ENCODE measurements at regions not wholly inside any gene's neighbourhood (a gene's known extent, or its start where the extent isn't known, plus 50 kb on each side); places are given as distances from the start of the nearest gene placed in this dataset.

DNA sequence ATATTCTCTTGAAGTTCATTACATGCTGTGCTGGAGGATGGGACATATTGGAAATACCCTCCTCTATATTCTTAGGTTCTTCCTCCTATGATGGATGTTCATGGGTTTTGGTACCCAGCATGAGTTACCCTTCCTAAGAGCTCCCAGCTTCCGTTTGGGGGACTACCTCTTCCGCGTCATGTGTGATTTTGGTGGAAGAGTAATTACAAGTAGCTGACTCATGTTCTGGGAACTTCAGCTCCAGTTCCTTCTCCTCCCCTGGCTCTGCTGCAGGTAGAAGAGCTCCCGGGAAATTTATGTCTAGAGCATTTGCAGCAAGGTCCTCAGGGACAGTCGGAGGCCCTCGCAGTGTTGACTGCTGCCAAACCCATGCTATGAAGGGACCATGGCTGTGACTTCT lies 208.8 kb upstream of the IL12A start:
- DNase-seq: no peak

DNA sequence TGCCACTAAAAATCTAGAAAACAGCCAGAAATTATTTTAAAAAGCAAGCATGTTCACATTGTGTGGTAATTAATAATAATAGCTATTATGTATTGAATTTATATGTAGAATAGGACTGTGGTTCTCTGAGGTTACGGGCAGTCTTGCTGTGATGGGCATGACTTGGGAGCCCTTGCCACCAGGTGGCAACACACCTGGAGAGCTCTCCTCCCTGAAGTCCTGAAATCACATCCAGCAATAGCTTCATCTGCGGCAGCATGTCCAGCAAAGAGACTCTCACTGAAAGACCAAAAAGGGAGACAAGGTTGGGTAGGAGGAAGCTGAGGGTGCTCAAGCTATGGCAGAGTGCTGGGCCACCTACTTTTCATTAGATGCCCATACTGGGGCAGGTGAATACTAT lies 206.8 kb upstream of the IL12A start:
- no peak for DNase-seq

- peak; percentile 28 for DNase-seq
Observed at GRCh38 chr3:159782724-159783421, 205.8 kb upstream of the IL12A start.

- no peak for DNase-seq
Observed at GRCh38 chr3:159783780-159784742, 204.6 kb upstream of the IL12A start.

DNA sequence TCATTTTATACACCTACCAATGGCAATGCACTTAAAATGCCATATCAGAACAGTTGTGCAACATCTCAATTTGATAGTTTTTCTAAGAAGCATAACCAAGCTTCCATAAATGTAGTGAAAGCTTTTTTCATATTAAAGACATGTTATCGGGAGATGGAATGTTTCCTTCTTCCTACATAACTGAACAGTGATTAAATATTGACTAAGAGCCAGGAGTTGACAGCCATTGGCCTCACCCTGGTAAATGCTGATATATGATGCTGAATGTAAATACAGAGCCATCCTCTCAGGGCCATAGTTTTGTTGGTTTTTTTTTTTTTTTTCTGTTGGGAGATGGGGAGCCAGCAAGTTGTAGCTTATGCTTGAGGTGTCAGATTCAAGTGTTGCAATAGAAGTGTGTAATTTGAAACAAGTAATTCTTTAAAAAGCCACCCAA lies 203.3 kb upstream of the IL12A start:
- DNase-seq: peak; percentile 20

GRCh38 chr3:159786489-159787177 lies 202.0 kb upstream of the IL12A start:
- DNase-seq: no peak

- peak; percentile 11 for DNase-seq
Observed at GRCh38 chr3:159787178-159787574, 201.5 kb upstream of the IL12A start.

DNA sequence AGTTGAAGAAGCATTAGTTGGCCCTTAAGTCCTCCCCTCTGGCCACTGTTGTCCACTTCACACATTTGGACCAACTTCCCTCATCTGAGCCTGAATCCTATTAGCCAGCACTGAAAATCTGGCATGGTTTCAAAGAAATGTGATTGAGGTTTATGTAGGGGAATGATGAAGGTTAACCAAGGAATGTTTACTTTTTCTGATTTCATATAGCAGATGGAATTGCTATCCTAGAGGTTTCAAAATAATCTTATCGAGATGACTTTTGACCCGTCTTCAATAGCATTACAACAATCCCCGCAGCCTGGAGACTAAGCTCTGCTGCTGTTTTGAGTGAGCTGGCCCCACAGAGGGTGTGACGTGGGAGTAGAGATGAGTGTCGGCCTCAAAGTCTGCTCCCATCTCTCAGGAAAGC lies 200.8 kb upstream of the IL12A start:
- DNase-seq: no peak

- no peak for DNase-seq
Observed at GRCh38 chr3:159788291-159788690, 200.3 kb upstream of the IL12A start.

GRCh38 chr3:159789017-159789416 lies 199.6 kb upstream of the IL12A start:
- no peak for DNase-seq

DNA sequence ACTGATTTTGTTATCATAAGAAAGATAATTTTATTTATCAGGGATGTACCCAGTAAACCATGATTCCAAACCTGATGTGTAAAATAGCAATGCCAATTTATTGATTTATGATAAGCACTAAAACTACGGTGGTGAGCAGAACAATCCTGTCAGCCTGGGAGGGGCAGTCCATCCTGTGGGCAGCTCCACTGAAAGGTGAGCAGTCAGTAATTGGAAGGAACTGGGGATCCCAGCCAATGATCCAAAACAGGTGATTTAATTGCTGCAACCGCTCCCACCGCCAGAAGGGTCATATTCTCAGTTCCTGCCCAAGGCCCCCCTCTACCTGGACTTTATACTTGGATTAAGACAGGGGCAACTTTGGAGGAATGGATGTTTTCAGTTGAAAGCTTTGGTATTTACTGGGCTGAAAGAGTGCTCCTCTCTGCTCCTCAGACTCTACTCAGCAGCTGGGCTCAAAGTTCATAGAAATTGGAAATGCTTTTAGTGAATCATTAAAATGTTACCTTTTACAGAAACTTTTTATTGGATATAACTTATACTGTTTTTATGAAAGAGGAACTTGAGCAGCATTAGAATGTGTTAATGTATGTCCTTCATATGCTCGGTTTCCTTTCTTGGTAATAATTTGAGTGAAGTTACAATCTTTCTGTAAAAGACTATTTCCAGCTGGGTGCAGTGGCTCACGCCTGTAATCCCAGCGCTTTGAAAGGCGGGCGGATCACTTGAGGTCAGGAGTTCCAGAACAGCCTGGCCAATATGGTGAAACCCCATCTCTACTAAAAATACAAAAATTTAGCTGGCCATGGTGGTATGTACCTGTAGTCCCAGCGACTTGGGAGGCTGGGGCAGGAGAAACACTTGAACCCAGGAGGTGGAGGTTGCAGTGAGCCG lies 198.6 kb upstream of the IL12A start:
- no peak for DNase-seq

DNA sequence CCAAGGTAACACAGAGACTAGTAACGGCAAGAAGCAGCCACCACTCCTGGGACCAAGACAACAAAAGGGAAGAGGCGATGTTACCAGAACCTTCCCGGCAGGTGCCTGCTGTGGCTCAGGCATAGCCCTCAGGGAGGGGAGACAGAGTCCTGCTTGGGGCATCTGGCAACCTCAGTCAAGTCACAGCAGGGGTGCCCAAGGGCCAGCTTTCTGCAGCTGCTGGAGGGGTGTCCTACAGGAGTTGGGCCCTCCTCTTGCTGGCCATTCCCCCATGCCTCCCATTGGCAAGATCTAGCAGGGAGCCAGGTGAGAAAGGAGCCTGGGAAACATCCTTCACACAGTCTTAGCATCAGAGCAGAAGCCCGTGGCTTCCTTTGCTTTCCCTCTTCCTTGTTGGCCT lies 197.3 kb upstream of the IL12A start:
- no peak for DNase-seq

DNA sequence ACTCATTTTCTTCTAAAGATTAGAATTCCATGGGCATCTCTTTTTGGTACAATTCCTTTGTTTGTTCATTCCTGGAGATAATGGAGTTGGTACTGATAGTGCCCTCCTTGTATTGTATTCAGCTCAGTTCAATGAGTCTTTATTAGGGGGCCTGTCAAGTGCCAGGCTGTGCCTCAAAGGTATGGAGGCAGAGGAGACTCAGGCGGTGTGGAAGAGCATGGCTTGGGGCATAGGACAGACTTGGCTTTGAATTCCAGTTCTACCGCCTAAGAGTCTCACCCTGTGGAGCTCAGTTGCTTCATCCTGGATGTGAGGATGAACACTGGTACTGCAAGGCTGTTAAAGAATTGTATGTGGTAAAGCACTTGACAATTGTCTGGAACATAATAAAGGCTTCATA lies 196.6 kb upstream of the IL12A start:
- no peak for DNase-seq

DNA sequence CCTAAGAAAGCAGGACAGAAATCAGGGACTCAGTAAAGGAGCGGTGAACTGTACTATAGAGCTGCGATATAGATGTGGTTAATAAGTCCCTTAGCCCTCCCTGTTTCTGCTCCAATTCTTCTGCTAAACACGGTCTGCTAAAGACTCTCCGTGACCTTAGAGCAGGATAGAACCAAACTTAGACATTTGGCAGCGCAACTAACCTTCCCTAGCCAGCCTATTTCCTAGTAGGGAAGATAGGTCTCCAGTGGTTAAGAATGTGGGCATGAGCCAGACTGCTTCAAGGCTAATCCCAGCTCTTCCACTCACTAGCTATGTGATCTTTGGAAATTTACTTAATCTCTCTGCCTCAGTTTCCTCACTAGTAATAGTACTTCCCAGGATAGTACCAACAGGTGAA lies 193.6 kb upstream of the IL12A start:
- no peak for DNase-seq

GRCh38 chr3:159795681-159796175 lies 192.9 kb upstream of the IL12A start:
- DNase-seq: no peak

GRCh38 chr3:159796226-159796625 lies 192.4 kb upstream of the IL12A start:
- DNase-seq: no peak

GRCh38 chr3:159796744-159797143 lies 191.9 kb upstream of the IL12A start:
- DNase-seq: no peak

DNA sequence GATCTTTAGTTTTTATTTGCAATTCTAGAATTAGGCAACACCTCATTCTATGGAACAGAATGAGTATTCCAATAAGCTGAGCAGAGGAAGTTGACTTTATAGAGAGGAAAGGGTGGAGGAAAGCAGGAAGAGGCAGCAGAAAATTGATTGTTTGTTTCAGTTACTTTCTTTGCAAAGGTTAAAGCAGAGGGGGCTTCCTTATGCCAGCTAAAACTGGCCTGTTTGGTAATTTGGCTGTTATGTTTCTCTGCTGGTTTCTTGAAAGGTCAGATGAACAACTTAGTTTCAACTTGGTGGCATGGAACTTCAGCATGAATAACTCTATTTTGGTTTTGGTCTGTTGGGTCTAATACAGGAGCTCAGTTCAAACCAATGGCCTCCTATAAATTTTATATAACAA lies 190.9 kb upstream of the IL12A start:
- no peak for DNase-seq

DNA sequence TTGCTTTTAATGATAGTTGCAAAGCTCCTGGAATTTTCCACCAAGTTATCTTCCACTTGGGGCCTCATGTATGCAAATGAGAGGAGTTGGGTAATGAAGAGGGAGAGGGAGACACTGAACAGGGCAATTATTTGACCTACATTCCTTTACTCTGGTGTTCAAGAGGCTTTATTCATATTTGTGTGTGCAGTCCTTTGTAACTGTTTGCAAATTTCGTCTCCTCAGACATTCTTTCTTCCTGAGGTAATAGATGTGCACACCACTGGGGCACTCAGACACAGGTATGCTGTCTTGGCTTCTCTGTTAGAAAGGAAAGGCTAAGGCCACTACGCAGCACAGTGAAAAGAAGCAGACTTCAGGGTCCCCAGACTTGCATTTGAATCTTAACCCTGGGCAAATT lies 189.7 kb upstream of the IL12A start:
- DNase-seq: no peak

DNA sequence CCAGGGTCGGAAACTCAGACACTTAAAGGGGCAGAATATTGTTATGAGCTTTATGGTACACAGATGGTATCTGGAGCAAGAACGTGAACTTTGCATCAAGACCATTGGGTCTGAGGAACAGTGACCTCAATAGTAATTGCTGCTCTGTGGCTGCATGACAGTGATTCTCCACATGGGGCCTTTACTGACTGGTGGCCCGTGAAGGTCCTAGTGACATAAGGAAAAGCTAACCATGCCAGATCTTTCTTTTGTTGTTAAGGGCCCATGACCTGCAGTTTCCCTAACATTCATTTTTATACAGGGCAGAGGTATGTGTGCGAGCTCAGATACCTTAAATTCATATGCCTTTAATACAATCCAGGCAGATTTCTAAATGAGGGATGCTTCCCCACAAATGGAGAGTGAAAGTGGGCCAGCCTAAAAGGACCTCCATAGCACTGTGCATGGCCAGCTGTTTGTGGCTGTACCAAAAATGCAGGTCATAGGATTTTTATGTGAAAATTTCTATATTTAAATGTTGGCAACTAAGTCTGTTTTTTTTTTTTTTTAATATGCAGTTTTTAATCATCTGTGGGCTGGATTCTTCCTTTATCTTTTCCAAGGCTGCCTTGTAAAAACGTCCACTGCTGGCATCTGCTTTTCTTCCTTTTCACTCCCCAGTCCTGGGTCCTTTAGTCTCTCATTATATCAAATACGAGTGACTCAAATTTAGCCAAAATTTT lies 188.0 kb upstream of the IL12A start:
- DNase-seq: no peak

DNA sequence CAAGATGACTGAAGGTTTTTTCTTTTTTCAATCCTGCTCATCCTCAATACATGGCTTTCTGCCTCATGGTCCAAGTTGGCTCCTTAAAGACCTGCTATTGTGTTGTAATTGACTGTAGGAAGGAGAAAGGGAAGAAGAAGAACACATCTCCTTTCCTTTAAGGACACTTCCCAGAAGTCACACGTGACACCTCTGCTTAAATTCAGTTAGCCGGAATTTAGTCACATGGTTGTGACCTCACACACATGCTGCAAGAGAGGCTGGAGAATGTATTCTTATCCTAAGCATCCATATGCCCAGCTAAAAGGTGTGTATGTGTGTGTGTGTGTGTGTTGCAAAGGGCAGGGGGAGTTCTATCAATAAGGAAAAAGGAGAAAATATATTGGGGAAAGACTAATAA lies 185.8 kb upstream of the IL12A start:
- DNase-seq: no peak

- no peak for DNase-seq
Observed at GRCh38 chr3:159803459-159803858, 185.2 kb upstream of the IL12A start.
